Kidney (tissue), 13 donors: ENCODE measurements at regions not wholly inside any gene's neighbourhood (a gene's known extent, or its start where the extent isn't known, plus 50 kb on each side); places are given as distances from the start of the nearest gene placed in this dataset.

Experiments used
- DNase-seq, 5 donors: peaks; one replicate each; pipeline ENCODE4 v3.0.0-alpha.2; 2013 to 2020
- FAIRE-seq: peaks from 2 replicates; lab custom pipeline; 2012; peaks lifted over from hg19 to GRCh38; lab: Jason Lieb, UNC
- H3K27ac ChIP-seq, 2 donors: one replicate each; pipeline ENCODE4 v1.7.0; 2013; ENCODE audit warnings: low read depth in 2 of 2, low read length in 2 of 2, inconsistent platforms in 1 of 2
- H3K27me3 ChIP-seq: one replicate; pipeline ENCODE4 v1.7.1; 2013; ENCODE audit warnings: low read length, inconsistent platforms; ENCODE audit not compliant: control insufficient read depth, insufficient read depth
- H3K36me3 ChIP-seq, 3 donors: one replicate each; pipeline versions ENCODE4 v1.7.0 to v1.7.1; 2013; ENCODE audit warnings: low read length in 3 of 3, control low read depth in 1 of 3, inconsistent platforms in 1 of 3; ENCODE audit not compliant: insufficient read depth in 3 of 3, control insufficient read depth in 2 of 3
- H3K4me1 ChIP-seq, 3 donors: one replicate each; pipeline versions ENCODE4 v1.7.0 to v1.7.1; 2013; ENCODE audit warnings: low read length in 3 of 3, inconsistent platforms in 1 of 3, low read depth in 1 of 3; ENCODE audit not compliant: control insufficient read depth in 2 of 3, insufficient read depth in 2 of 3
- H3K4me3 ChIP-seq, 3 donors: one replicate each; pipeline versions ENCODE4 v1.7.0 to v1.8.1; 2013; ENCODE audit warnings: low read length in 3 of 3, control low read depth in 1 of 3, inconsistent platforms in 1 of 3
- H3K9ac ChIP-seq, 3 donors: one replicate each; pipeline versions ENCODE4 v1.7.0 to v1.7.1; 2013; ENCODE audit warnings: low read length in 3 of 3, control low read depth in 1 of 3, inconsistent platforms in 1 of 3
- H3K9me3 ChIP-seq, 3 donors: one replicate each; pipeline versions ENCODE4 v1.7.0 to v1.7.1; 2013; ENCODE audit warnings: low read length in 3 of 3, control low read depth in 1 of 3, inconsistent platforms in 1 of 3; ENCODE audit not compliant: control insufficient read depth in 2 of 3, insufficient read depth in 1 of 3
- intact Hi-C: fragments of 100-400 bp; cut with DNase I; formaldehyde crosslinking; loops from one replicate; pipeline ENCODE4 v1.11.1; 2022
- TF ChIP-seq, protein P1 (sequence below): IDR thresholded peaks from 3 replicates; pipeline ENCODE4 v1.5.1; 2012; ENCODE audit warnings: mild to moderate bottlenecking, moderate library complexity, borderline replicate concordance; ENCODE audit not compliant: insufficient read depth; ENCODE audit errors: extremely low read depth
- donor health status: control.
- donor health status: control.
- donor health status: control.
- donor health status: control.
- donor health status: control.
- donor health status: DM: yes; HTN: yes; CAD: no.
- donor health status: Normal renal cell carcinoma (clear cell type).

DNA sequence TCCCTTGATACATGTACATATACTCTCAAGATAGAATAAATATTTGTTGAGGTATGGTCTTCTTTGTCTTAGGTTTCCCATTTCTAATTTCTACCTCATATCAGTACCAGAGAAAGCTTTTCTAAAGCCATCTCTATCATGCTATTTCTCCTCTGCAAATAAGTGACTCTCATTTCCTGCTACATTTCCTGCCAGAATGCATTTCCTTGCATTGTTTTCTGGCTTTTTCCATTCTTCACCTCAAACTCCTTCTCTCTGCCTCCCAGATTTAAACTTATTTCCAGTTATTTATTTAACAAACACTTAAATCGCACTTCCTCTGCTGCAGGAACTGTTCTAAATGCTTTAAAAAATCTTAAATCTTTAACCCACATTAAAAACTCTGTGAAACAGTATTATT lies 74.4 kb upstream of the STMND1 start:
- Histone ChIP-seq H3K9ac (no peak overlapping the region), H3K4me3 (no peak overlapping the region), H3K9me3 (peaks cover 0 to 11% (median 3%) of the 10 kb centered on the region in 3 donors), H3K4me1 (no peaks in the 10 kb centered on the region), H3K27me3 (no peaks in the 10 kb centered on the region), H3K27ac (no peak overlapping the region), H3K36me3 (no peaks in the 10 kb centered on the region)
- DNase-seq = no peak
- TF ChIP-seq, protein P1, sequence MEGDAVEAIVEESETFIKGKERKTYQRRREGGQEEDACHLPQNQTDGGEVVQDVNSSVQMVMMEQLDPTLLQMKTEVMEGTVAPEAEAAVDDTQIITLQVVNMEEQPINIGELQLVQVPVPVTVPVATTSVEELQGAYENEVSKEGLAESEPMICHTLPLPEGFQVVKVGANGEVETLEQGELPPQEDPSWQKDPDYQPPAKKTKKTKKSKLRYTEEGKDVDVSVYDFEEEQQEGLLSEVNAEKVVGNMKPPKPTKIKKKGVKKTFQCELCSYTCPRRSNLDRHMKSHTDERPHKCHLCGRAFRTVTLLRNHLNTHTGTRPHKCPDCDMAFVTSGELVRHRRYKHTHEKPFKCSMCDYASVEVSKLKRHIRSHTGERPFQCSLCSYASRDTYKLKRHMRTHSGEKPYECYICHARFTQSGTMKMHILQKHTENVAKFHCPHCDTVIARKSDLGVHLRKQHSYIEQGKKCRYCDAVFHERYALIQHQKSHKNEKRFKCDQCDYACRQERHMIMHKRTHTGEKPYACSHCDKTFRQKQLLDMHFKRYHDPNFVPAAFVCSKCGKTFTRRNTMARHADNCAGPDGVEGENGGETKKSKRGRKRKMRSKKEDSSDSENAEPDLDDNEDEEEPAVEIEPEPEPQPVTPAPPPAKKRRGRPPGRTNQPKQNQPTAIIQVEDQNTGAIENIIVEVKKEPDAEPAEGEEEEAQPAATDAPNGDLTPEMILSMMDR = no peak
- intact Hi-C loops = no loop called here
- FAIRE-seq = no peak

DNA sequence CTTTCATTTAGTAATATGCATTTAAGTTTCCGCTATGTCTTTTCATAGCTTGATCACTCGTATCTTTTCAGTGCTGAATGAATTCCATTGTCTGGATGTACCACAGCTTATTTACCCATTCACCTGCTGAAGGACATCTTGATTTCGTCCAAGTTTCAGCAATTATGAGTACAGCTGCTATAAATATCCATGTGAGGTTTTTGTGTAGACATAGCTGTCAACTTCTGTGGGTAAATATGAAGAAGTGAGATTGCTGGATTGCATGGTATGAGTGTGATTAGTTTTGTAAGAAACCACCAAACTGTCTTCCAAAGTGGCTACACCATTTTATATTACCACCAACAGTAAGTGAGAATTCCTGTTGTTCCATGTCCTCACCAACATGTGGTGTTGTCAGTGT lies 79.2 kb upstream of the STMND1 start:
- no peaks in the 10 kb centered on the region for H3K27me3 ChIP-seq
- H3K4me3 ChIP-seq = no peak overlapping the region
- no peaks in the 10 kb centered on the region for H3K4me1 ChIP-seq
- no peak overlapping the region for H3K9ac ChIP-seq
- intact Hi-C loops = no loop called here
- no peak for FAIRE-seq
- DNase-seq = no peak
- TF ChIP-seq, protein P1 = no peak
- no peak overlapping the region for H3K27ac ChIP-seq
- peaks cover 0 to 11% (median 3%) of the 10 kb centered on the region in 3 donors for H3K9me3 ChIP-seq
- H3K36me3 ChIP-seq = no peaks in the 10 kb centered on the region

DNA sequence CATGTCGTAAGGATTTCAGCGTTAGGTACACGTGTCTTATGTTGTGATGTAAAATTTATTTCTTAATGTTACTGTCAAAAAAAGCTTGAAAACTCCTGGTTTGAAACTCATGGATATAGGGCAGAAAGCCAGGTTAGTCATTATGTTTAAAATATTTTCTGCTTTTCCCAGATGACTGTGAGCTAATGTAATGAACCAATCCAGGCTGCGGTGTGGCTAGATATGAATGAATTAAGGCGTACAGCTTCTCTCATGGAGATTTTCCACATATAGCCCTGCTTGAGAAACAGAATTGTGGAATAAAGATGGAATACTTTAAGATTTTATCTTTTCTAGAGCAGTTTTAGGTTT lies 80.3 kb upstream of the STMND1 start:
- intact Hi-C loops = no loop called here
- no peaks in the 10 kb centered on the region for H3K27me3 ChIP-seq
- TF ChIP-seq, protein P1 = no peak
- FAIRE-seq = no peak
- no peak overlapping the region for H3K9ac ChIP-seq
- H3K27ac ChIP-seq = no peak overlapping the region
- H3K4me1 ChIP-seq = no peaks in the 10 kb centered on the region
- no peak for DNase-seq
- H3K4me3 ChIP-seq = no peak overlapping the region
- no peaks in the 10 kb centered on the region for H3K36me3 ChIP-seq
- peaks cover 0 to 11% (median 3%) of the 10 kb centered on the region in 3 donors for H3K9me3 ChIP-seq

DNA sequence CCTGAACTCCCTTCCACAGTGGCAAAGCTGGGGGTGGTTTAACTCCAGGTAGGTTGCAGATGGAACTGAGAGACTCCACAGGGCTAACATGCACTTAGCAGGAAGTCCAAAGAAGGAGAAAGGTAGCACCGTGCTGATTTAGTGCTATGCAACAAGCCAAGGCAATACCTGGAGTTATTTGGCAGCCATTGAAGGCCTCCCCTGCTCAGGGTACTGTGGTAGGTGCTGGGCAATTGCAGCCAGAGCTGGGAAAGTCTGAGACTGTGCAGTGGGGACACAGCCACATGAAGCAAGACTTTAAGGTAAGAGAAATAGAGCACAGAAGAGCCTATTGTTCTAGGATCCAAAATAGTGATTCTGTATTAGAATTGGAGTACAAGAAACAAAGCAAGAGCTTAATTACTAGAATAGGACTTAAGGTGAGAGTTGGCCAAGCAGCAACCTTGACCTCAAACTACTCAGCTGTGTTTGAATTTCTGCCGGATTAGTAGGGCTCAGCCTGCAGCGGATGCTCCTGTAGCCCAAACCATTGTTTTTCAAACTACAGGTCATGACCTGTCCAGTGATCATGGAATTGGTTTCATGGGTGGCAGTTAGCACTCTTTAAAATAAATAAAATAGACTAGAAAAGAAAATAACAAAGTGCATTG lies 80.8 kb upstream of the STMND1 start:
- Histone ChIP-seq H3K27ac (no peak overlapping the region), H3K4me1 (no peaks in the 10 kb centered on the region), H3K36me3 (no peaks in the 10 kb centered on the region), H3K4me3 (no peak overlapping the region), H3K9me3 (peaks cover 0 to 11% (median 3%) of the 10 kb centered on the region in 3 donors), H3K27me3 (no peaks in the 10 kb centered on the region), H3K9ac (no peak overlapping the region)
- intact Hi-C loops = no loop called here
- DNase-seq = no peak
- TF ChIP-seq, protein P1 = no peak
- FAIRE-seq = no peak
